K562 (cell line): ENCODE measurements at regions not wholly inside any gene's neighbourhood (a gene's known extent, or its start where the extent isn't known, plus 50 kb on each side); places are given as distances from the start of the nearest gene placed in this dataset.

ENCODE experiments used
- ATAC-seq: fragments of 200-7000 bp; cut with Tn5 transposase; 3 replicates; pipeline ENCODE4 v1.9.1; 2020; ENCODE audit warnings: moderate library complexity
- BruUV-seq: library from RNA; stranded (reverse); fragments of 400-500 nt; replicated peaks from 2 replicates; lab custom pipeline; 2021; lab: Mats Ljungman, UMichigan
- CTCF ChIA-PET: fragments of 300-600 bp; formaldehyde crosslinking; extraction: SDS; loops from one replicate; lab custom pipeline; 2021; ENCODE audit warnings: low intra/inter-chr PET ratio; lab: Yijun Ruan, JAX
- POLR2A ChIA-PET: fragments of 300-600, 350-650 bp; sonication (Branson Sonifier 250); formaldehyde crosslinking; extraction: SDS; loops from one replicate; lab custom pipeline; 2021; ENCODE audit warnings: antibody characterized with exemption, inconsistent platforms; lab: Yijun Ruan, JAX
- DNase-seq, 4 experiments: peaks; one replicate each; pipeline versions ENCODE4 v3.0.0 to v3.0.0-alpha.2; 2011 to 2018; ENCODE audit warnings: low spot score in 3 of 4, mixed read lengths in 3 of 4; ENCODE audit errors: extremely low read depth in 1 of 4
- FAIRE-seq: peaks from 2 replicates; lab custom pipeline; 2011; peaks lifted over from hg19 to GRCh38; lab: Jason Lieb, UNC
- H2AFZ ChIP-seq: 2 replicates; pipeline ENCODE4 v1.6.0; 2011; ENCODE audit warnings: low read depth, low read length, control low read depth, inconsistent platforms
- H3K27ac ChIP-seq: fragments of 200-600 bp; 3 replicates; pipeline ENCODE4 v1.8.0; 2011; ENCODE audit warnings: low read depth, mild to moderate bottlenecking, control low read depth, inconsistent platforms, low read length, moderate library complexity, mixed read lengths; ENCODE audit errors: extremely low read depth
- H3K27me3 ChIP-seq, 2 experiments: fragments of 300-600 bp in 1 of 2; 2 replicates in 1 of 2; 3 replicates in 1 of 2; pipeline versions ENCODE4 v1.6.0 to v1.8.0; 2011; ENCODE audit warnings: inconsistent platforms in 2 of 2, low read length in 2 of 2, mild to moderate bottlenecking in 1 of 2, mixed read lengths in 1 of 2, moderate library complexity in 1 of 2; ENCODE audit not compliant: control insufficient read depth in 2 of 2, insufficient read depth in 2 of 2
- H3K36me3 ChIP-seq: fragments of 300-600 bp; 3 replicates; pipeline ENCODE4 v1.8.0; 2011; ENCODE audit warnings: mild to moderate bottlenecking, low read length, inconsistent platforms; ENCODE audit not compliant: control insufficient read depth, insufficient read depth
- H3K4me1 ChIP-seq, 2 experiments: fragments of 200-600 bp in 1 of 2; replicated peaks in 1 of 2; 2 replicates in 1 of 2; 3 replicates in 1 of 2; pipeline versions ENCODE4 v1.5.1 to v1.8.0; 2011; ENCODE audit warnings: inconsistent platforms in 2 of 2, low read length in 2 of 2, mild to moderate bottlenecking in 1 of 2, mixed read lengths in 1 of 2, moderate library complexity in 1 of 2; ENCODE audit not compliant: control insufficient read depth in 2 of 2, insufficient read depth in 2 of 2
- H3K4me2 ChIP-seq: 2 replicates; pipeline ENCODE4 v1.6.1; 2011; ENCODE audit warnings: low read length, control low read depth, inconsistent platforms, mixed read lengths; ENCODE audit not compliant: insufficient read depth
- H3K4me3 ChIP-seq: fragments of 200-600 bp; sonication (generic), shearing (Covaris generic); 2 replicates; pipeline ENCODE4 v1.5.1; 2016; ENCODE audit warnings: control low read depth, inconsistent platforms
- H3K79me2 ChIP-seq: fragments of 200-600 bp; 3 replicates; pipeline ENCODE4 v1.8.0; 2011; ENCODE audit warnings: low read length, inconsistent platforms; ENCODE audit not compliant: control insufficient read depth, insufficient read depth
- H3K9ac ChIP-seq, 2 experiments: 2 replicates each; pipeline versions ENCODE4 v1.6.0 to v1.6.1; 2011; ENCODE audit warnings: low read depth in 2 of 2, low read length in 2 of 2, control low read depth in 1 of 2, inconsistent platforms in 1 of 2, mild to moderate bottlenecking in 1 of 2, mixed read lengths in 1 of 2; ENCODE audit not compliant: insufficient read depth in 1 of 2
- H3K9me1 ChIP-seq: one replicate; pipeline ENCODE4 v1.6.0; 2011; ENCODE audit warnings: inconsistent platforms, mild to moderate bottlenecking, low read length, moderate library complexity; ENCODE audit not compliant: control insufficient read depth, insufficient read depth
- H3K9me3 ChIP-seq: replicated peaks from 2 replicates; pipeline ENCODE4 v1.5.1; 2011; ENCODE audit warnings: low read depth, low read length, inconsistent platforms; ENCODE audit not compliant: control insufficient read depth, insufficient read depth
- H4K20me1 ChIP-seq: replicated peaks from 2 replicates; pipeline ENCODE4 v1.6.1; 2011; ENCODE audit warnings: low read length, inconsistent platforms, mixed read lengths; ENCODE audit not compliant: control insufficient read depth, insufficient read depth
- BRF1 ChIP-seq: IDR thresholded peaks from 3 replicates; pipeline ENCODE4 v1.6.1; 2011; ENCODE audit warnings: borderline replicate concordance, mild to moderate bottlenecking; ENCODE audit not compliant: insufficient read length; ENCODE audit errors: extremely low read depth
- BRF2 ChIP-seq: IDR thresholded peaks from 3 replicates; pipeline ENCODE4 v1.6.1; 2011; ENCODE audit warnings: borderline replicate concordance, mild to moderate bottlenecking; ENCODE audit not compliant: insufficient read length, insufficient read depth
- CEBPG ChIP-seq, 3 experiments: fragments of 200-800 bp in 1 of 3; sonication (Bioruptor generic) in 1 of 3; sonication (generic) in 1 of 3; formaldehyde crosslinking in 1 of 3; IDR thresholded peaks in 2 of 3; conservative IDR thresholded peaks in 1 of 3; 2 replicates each; pipeline versions ENCODE4 v1.6.1 to v1.8.0; 2016 to 2022; ENCODE audit warnings: missing compliant biosample characterization in 2 of 3, missing genetic modification characterization in 2 of 3, mild to moderate bottlenecking in 1 of 3, missing genetic modification reagents in 1 of 3
- FOXP4 ChIP-seq: sonication (generic); formaldehyde crosslinking; IDR thresholded peaks from 2 replicates; pipeline ENCODE4 v1.8.0; 2022; ENCODE audit warnings: mild to moderate bottlenecking, missing genetic modification reagents, borderline replicate concordance
- GABPB2 ChIP-seq: fragments of 250-450 bp; sonication (Bioruptor Pico); conservative IDR thresholded peaks from 2 replicates; pipeline ENCODE4 v1.5.1; 2021; ENCODE audit warnings: mild to moderate bottlenecking
- NKRF ChIP-seq: fragments of 450-650 bp; IDR thresholded peaks from 2 replicates; pipeline ENCODE4 v1.6.1; 2016; ENCODE audit warnings: borderline replicate concordance
- XRCC3 ChIP-seq: fragments of 450-650 bp; IDR thresholded peaks from 2 replicates; pipeline ENCODE4 v1.6.1; 2017; ENCODE audit warnings: mild to moderate bottlenecking, moderate library complexity
- ZKSCAN3 ChIP-seq: fragments of 250-450 bp; sonication (Bioruptor Pico); IDR thresholded peaks from 2 replicates; pipeline ENCODE4 v1.4.0; 2020
- ZNF165 ChIP-seq: fragments of 250-450 bp; sonication (Bioruptor Pico); IDR thresholded peaks from 2 replicates; pipeline ENCODE4 v1.4.0; 2020; ENCODE audit warnings: borderline replicate concordance
- ZNF23 ChIP-seq: fragments of 250-450 bp; sonication (Bioruptor Pico); IDR thresholded peaks from 2 replicates; pipeline ENCODE4 v1.4.0; 2020; ENCODE audit warnings: mild to moderate bottlenecking
- ZNF766 ChIP-seq: fragments of 200-800 bp; sonication (Bioruptor generic); conservative IDR thresholded peaks from 2 replicates; pipeline ENCODE4 v1.6.1; 2016; ENCODE audit warnings: missing genetic modification characterization, missing compliant biosample characterization
- WGBS: fragments of 100-300 bp; shearing (Covaris generic); methylation state at CpG from one replicate; pipeline ENCODE4 v1.1.6; 2016; ENCODE audit warnings: low coverage, mixed read lengths; ENCODE audit not compliant: insufficient coverage; ENCODE audit errors: missing lambda C conversion rate; 5-methylcytosine and 5-hydroxymethylcytosine counted together
- in situ Hi-C: fragments of 300-500 bp; cut with MboI; formaldehyde crosslinking; loops from 4 replicates; pipeline ENCODE4 v1.15.0; 2018; ENCODE audit warnings: inconsistent platforms, mixed read lengths
- intact Hi-C: fragments of 100-400 bp; cut with micrococcal nuclease; formaldehyde crosslinking; loops from 2 replicates; pipeline ENCODE4 v1.14.2; 2022

- no peak for ATAC-seq
- no peaks in the 10 kb centered on the region for H3K4me1 ChIP-seq
- BruUV-seq, result no TSS peak
- POLR2A ChIA-PET, result no interaction called here
- H4K20me1 ChIP-seq, result no peaks in the 10 kb centered on the region
- no peak for FAIRE-seq
- no peaks in the 10 kb centered on the region for H3K9me3 ChIP-seq
- 0% methylated on average over 3 of the region's 3 CpGs for WGBS
- H3K27ac ChIP-seq, result no peak overlapping the region
- no peaks in the 10 kb centered on the region for H3K79me2 ChIP-seq
- H3K36me3 ChIP-seq, result no peaks in the 10 kb centered on the region
- in situ Hi-C loops (loop anchor here (25.0 kb wide), 1 partner anchor 788 kb away; no protein-coding TSS in a partner anchor), intact Hi-C loops (loop anchor here (5.0 kb wide), 1 partner anchor 783 kb away; no protein-coding TSS in a partner anchor)
- H3K4me3 ChIP-seq, result no peak overlapping the region
- no peaks in the 10 kb centered on the region for H3K27me3 ChIP-seq
- no peak overlapping the region for H3K4me2 ChIP-seq
- DNase-seq, result no peak
- CTCF ChIA-PET, result no interaction called here
- no peaks in the 10 kb centered on the region for H3K9me1 ChIP-seq
- no peak overlapping the region for H3K9ac ChIP-seq
- TF ChIP-seq CEBPG (CRISPR knock-in tag; IDR thresholded peaks at IDR 0.05), result no peak
- TF ChIP-seq CEBPG (tag; conservative IDR thresholded peaks at IDR 0.05 in 1 of 2, IDR thresholded peaks at IDR 0.05 in 1 of 2), result no peak
- TF ChIP-seq GABPB2, result no peak
- no peak for TF ChIP-seq XRCC3
- TF ChIP-seq ZNF165 (CRISPR knock-in tag), result no peak
- H2AFZ ChIP-seq, result no peak overlapping the region
These were observed 209.5 kb upstream of the LNX1 start for GRCh38 chr4:53800741-53801140.

- Histone ChIP-seq H3K36me3 (no peaks in the 10 kb centered on the region), H3K9ac (no peak overlapping the region), H3K4me1 (no peaks in the 10 kb centered on the region), H3K9me3 (no peaks in the 10 kb centered on the region), H3K4me3 (no peak overlapping the region), H3K9me1 (no peaks in the 10 kb centered on the region), H3K79me2 (no peaks in the 10 kb centered on the region), H3K4me2 (no peak overlapping the region), H2AFZ (no peak overlapping the region), H3K27me3 (peaks cover 3 to 5% of the 10 kb centered on the region in 2 experiments; a peak in 4 of 5 replicates), H3K27ac (no peak overlapping the region), H4K20me1 (no peaks in the 10 kb centered on the region)
- ATAC-seq (no peak), FAIRE-seq (no peak), DNase-seq (no peak)
- ChIA-PET POLR2A (interaction anchor here (0.7 kb wide), 1 partner anchor 899 kb away, joined by 4 read pairs; no protein-coding TSS in a partner anchor), CTCF (no interaction called here)
- in situ Hi-C loops (no loop called here), intact Hi-C loops (no loop called here)
- 0% methylated on average over 4 of the region's 4 CpGs for WGBS
- no TSS peak for BruUV-seq
- TF ChIP-seq ZNF23 (CRISPR knock-in tag) (no peak), ZKSCAN3 (CRISPR knock-in tag) (no peak), BRF1 (no peak), FOXP4 (CRISPR knock-in tag) (no peak), NKRF (no peak), ZNF766 (CRISPR knock-in tag) (no peak), BRF2 (no peak)
These were observed 201.8 kb upstream of the LNX1 start for GRCh38 chr4:53793096-53793495.
